ENCODE measurements at regions not wholly inside any gene's neighbourhood (a gene's known extent, or its start where the extent isn't known, plus 50 kb on each side); places are given as distances from the start of the nearest gene placed in this dataset.

GRCh38 chrX:826448-826847, 195.9 kb downstream of the SHOX start:
- TF ChIP-seq CTCF (IDR thresholded peaks at IDR 0.05): no peak
- no peak for TF ChIP-seq POLR2A (IDR thresholded peaks at IDR 0.05)
